Right lobe of liver (tissue), 4 donors: ENCODE measurements at regions not wholly inside any gene's neighbourhood (a gene's known extent, or its start where the extent isn't known, plus 50 kb on each side); places are given as distances from the start of the nearest gene placed in this dataset.

Experiments
- POLR2A ChIP-seq: fragments of 450-650 bp; IDR thresholded peaks from one replicate; pipeline ENCODE4 v1.6.1; 2017; ENCODE audit warnings: antibody characterized with exemption, mild to moderate bottlenecking
- TF ChIP-seq, protein P1 (sequence below), 4 donors: fragments of 200-600 bp in 3 of 4; fragments of 450-650 bp in 1 of 4; IDR thresholded peaks; one replicate each; pipeline versions ENCODE4 v1.5.1 to v1.8.0; 2016 to 2022; ENCODE audit warnings: antibody characterized with exemption in 4 of 4, mild to moderate bottlenecking in 2 of 4
- donor health status: DM: no; HTN: no; CAD: no.
- donor health status: DM: no; HTN: no; CAD: no.
- donor health status: DM: no; HTN: yes; CAD: no.

DNA sequence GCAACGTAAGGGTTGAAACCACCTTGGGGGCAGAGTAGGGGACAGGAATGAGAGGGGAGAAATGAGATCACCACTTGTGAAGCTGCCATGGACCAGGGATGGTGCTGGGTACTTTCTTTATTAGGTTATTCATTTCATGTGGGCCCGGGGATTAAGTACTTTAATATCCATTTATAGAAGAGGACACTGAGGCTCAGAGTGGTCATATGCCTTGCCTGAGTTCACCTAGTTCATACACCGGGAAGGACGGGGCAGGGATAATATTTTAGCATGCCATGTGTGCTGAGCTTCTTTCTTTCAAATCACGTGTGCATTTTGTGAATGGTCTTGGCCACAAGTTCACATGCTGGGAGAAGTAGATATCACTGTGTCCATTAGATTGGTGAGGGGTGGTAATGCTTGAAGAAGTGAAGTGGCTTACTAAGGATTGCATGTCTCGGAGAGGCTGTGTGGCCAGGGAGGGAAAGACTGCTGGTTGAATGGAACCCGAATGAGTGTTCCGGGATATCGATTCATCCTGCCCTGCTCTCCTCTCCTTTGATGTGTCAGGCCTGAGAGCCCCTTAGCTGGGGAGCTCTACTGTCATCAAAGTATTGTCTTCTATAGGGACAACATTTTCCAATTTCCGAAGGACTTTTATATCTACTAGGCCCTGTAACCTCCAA is 187.1 kb downstream of the MYCN start:
- TF ChIP-seq, protein P1, sequence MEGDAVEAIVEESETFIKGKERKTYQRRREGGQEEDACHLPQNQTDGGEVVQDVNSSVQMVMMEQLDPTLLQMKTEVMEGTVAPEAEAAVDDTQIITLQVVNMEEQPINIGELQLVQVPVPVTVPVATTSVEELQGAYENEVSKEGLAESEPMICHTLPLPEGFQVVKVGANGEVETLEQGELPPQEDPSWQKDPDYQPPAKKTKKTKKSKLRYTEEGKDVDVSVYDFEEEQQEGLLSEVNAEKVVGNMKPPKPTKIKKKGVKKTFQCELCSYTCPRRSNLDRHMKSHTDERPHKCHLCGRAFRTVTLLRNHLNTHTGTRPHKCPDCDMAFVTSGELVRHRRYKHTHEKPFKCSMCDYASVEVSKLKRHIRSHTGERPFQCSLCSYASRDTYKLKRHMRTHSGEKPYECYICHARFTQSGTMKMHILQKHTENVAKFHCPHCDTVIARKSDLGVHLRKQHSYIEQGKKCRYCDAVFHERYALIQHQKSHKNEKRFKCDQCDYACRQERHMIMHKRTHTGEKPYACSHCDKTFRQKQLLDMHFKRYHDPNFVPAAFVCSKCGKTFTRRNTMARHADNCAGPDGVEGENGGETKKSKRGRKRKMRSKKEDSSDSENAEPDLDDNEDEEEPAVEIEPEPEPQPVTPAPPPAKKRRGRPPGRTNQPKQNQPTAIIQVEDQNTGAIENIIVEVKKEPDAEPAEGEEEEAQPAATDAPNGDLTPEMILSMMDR (IDR thresholded peaks at IDR 0.05), result no peak
- TF ChIP-seq POLR2A, result no peak
